B cell (primary cell): ENCODE measurements at regions not wholly inside any gene's neighbourhood (a gene's known extent, or its start where the extent isn't known, plus 50 kb on each side); places are given as distances from the start of the nearest gene placed in this dataset.

Source experiments
- EZH2 ChIP-seq: IDR thresholded peaks from 2 replicates; pipeline ENCODE4 v1.6.1; 2012; ENCODE audit warnings: borderline replicate concordance, low read depth, mild to moderate bottlenecking, moderate library complexity, low read length; ENCODE audit not compliant: insufficient read depth, poor library complexity, severe bottlenecking
- TF ChIP-seq, protein P1 (sequence below): fragments of 200-600 bp; IDR thresholded peaks from one replicate; pipeline ENCODE4 v1.8.0; 2022; ENCODE audit warnings: antibody characterized with exemption, mild to moderate bottlenecking

DNA sequence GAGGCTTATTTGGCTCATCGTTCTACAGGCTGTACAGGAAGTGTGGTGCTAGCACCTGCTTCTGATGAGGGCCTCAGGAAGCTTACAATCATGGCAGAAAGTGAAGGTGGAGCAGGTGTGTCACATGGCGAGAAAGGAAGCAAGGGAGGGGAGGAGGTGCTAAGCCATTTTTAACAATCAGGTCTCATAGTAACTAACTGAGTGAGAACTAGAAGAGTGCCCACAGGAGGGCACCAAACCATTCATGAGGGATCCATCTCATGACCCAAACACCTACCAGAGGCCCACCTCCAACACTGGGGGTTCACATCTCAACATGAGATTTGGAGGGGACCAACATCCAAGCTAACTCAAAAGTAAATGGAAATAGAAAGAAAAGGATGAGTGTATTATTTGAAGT lies 78.1 kb downstream of the CXCL12 start:
- TF ChIP-seq, protein P1, sequence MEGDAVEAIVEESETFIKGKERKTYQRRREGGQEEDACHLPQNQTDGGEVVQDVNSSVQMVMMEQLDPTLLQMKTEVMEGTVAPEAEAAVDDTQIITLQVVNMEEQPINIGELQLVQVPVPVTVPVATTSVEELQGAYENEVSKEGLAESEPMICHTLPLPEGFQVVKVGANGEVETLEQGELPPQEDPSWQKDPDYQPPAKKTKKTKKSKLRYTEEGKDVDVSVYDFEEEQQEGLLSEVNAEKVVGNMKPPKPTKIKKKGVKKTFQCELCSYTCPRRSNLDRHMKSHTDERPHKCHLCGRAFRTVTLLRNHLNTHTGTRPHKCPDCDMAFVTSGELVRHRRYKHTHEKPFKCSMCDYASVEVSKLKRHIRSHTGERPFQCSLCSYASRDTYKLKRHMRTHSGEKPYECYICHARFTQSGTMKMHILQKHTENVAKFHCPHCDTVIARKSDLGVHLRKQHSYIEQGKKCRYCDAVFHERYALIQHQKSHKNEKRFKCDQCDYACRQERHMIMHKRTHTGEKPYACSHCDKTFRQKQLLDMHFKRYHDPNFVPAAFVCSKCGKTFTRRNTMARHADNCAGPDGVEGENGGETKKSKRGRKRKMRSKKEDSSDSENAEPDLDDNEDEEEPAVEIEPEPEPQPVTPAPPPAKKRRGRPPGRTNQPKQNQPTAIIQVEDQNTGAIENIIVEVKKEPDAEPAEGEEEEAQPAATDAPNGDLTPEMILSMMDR: no peak
- TF ChIP-seq EZH2: no peak
